NCI-H2107 treated with DMSO at 0.1 percent for 48 hours (cell line): ENCODE measurements at regions not wholly inside any gene's neighbourhood (a gene's known extent, or its start where the extent isn't known, plus 50 kb on each side); places are given as distances from the start of the nearest gene placed in this dataset.

Source experiments
- DNase-seq: peaks from one replicate; lab custom pipeline; 2025; ENCODE audit not compliant: unreplicated experiment; lab: John Stamatoyannopoulos, UW

DNA sequence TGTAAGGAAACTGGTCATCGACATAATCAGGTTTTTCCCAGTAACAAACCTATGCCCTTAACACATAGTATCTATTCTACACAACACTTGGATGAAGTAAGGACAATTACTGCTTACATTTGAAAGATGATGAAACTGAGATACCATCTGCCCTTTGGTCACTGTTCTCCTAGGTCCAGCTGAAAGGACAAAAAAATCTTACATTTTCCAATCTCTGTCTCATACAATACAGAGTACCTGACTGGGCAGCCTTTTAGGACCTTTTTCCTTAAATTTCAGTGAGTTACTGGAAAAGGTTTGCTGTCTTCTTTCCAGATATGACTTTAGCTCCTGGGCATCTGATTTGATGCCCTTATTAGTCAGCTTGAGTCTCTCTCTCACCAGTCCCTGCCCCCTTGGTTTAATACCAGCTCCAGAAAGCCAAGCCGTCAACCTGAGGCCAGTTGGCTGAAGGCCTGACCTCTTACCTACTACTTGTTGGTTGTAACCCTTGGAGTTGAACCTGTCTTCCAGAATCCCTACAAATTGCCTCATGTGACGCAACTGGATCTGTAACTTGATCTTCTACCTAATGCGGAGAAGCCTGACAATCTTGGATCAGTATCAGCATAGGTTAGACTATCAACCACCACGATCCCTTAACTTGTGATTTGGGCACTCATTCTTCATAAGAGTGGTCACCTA, 355.3 kb upstream of the ZNF385D start:
- DNase-seq: no peak

DNA sequence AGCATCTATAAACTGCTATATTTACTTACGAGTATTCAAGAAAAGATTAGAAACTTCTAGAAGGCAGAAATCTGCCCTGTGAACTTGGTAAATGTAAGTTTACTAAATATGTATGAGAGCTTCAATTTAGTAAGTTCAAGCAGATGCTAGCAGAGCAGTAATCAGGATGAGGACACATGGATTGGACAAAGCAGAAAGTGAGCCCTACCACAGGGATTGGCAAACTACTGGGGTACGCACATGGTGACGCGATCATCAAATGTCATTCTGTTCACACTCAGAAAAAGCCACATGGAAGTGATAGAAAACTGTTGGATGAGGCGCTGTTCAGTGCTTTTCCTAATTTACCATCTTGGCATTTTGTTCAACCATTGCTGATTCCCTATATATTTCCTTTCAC, 360.2 kb upstream of the ZNF385D start:
- DNase-seq: no peak

DNA sequence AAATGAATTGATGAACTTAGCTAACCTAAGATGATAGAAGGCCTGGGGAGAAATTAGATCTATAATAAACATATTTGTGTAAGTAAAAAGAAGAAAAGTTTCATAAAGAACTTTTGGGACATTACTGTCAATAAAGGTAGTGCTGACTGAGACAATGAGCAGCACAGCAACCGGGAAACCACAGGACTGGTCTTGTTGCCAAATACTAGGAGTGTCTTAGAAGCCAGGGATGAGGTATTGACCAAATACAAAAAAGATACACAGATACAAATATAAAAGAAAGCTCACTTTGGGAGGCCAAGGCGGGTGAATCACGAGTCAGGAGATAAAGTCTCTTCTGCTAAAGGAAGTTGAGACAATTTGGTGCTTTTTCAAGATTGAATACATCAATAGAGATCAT, 362.4 kb upstream of the ZNF385D start:
- DNase-seq: no peak

DNA sequence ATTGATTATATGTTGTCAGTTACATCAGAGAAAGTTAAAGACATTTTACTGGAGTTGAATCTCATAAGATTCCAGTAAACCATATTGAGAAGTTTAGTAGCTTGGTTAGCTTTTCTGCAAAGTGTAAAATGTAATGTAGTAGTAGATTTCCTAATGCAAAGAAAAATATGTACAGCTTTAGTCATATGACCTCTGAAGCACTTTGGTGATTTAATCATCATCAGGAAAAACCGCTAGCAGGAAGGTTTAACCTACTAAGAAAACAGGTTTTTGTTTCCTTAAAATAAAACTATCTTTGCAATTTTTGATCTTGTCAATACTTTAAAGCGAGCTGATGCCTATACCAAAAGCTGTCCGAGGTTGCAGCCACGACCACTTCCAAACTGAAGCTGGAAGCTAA, 364.6 kb upstream of the ZNF385D start:
- DNase-seq: no peak

DNA sequence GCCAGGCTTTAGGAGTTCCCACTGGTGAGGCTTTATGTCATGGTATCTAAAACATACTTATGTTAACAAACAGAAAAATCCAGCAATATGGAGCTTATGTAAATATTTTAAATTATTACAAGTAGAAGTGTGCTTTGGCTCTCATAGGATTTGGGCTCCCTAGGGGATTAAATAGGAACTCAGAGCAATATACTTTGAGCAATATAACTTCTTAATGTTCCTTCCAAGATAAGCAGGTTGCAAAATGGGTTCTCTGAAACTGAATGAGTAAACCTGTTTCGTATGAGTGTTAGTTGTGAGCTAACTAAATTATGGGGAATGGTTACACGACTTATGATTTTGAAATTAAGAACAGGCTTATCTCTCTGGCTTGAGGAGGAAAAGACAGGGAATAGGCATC, 366.1 kb upstream of the ZNF385D start:
- DNase-seq: no peak

DNA sequence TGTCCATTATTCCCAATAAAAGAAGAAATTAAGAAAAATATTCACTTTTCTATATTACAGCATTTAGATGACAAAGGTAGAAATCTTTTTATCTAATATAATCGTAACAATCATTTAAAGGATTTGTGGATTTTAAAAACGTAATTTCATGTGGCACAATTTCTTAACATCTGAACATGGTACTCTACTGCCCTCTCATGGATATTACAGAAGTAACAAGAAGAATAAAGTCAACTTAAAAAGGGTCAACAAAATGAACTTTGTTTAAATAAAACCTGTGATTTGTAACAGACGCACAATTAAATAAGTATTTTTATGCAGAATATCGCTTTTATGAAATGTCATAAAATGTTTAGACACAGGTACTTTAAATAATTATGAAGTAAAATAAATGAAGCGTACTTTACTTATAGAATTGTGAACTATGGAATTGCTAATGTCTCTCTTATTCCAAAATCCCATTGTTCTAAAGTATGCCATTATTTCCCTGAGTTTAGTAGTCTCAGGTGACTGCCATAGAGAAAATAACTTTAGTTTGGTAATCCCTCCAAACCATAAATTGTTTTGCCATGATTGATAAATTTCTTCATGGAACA, 366.8 kb upstream of the ZNF385D start:
- peak; percentile 3 for DNase-seq

DNA sequence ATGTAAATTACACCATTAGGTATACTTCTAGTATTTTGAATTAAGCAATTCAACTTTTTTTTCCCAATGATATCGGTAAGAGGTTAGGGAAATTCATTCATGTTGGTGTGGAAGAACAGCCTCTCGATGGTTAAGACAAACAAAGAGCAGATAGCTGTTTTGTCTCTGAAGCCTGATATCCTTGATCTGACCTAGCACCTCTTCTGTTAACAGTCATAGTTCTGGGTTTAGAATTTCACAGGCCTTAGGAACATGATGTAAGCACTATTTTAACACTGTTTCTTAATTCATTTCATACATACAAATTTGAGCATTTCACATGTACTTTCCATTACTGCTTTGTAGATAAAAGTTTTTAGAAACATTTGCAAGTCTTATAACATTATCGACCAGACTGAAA, 367.5 kb upstream of the ZNF385D start:
- no peak for DNase-seq

DNA sequence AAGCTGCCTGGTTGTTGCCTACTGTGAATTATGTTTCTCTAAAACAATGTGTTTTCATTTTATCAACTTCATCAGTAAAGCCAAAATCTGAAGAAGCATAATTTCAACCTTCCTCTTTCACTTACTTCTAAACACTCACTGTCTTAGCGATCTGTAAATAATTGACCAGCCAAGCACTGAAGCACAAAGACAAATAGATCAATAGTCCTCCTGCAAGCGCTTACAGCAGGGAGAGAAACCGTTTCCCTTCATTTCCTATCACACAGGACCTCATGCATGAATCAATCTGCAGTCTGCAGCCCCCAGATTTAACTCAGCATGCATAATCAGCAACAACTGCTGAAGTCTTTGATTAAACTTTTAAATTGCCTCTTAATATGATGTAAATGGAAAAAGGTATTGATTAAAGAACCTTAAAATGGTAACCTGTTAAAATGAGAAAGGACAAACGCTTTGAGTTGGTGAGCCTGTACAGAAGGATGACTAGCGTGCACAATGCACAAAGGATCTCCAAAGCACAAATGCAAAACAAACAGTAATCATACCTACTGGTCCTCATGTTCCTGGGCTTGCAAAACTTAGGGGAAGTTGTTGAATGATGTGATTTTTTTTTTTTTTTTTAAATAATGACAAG, 370.2 kb upstream of the ZNF385D start:
- DNase-seq: no peak

DNA sequence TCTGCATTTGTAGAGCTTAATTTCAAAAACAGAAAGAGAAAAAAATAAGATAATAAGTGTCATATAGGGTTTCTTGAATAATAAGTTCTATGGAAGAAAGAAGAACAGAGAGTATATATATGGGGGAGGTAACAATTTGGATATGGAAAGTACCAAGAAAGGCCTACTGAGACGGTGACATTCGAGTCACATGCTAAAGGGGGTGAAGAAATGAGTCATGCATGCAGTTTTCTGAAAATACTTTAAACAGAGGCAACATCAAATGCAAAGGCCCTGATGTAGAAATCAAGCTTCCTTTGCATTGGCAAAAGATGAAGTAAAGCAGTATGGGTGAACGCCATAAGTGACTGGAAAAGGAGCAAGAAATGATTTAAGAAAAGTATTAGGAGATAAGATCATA, 371.6 kb upstream of the ZNF385D start:
- DNase-seq: no peak

DNA sequence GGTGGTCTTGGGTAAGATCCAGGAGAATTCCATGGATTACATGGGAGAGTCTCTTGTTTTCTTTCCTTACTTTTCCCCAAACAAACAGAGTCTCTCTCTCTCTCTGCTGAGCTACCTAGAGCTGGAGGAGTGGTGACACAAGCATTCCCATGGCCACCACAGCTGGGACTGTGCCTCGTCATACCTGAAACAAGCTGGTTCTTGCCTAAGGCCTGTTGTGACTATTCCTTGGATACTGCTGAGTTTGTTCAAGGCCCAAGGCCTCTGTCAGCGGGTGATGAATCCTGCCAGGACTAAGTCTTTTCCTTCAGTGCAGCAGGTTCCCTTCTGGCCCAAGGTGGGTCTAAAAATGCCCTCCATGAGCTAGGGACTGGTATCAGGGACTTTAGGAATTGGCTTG, 378.1 kb upstream of the ZNF385D start:
- DNase-seq: no peak

DNA sequence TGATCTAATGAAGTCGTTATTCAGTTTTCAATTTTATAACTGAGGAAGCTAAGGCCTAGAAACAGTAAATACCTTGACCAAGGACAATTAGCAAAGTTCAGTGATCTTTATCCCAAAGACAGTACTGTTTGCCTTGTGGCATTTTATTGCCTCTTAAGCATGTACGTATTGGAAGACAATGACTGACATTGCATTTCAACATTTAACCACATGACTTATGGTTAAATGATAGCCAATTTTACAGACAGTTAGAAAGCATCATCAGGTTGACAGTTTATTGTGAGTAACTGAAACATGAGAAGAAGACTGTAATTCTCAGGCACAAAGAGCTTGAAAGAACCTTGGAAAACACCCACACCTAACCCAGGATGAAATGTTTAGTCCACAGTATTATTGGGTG, 390.8 kb upstream of the ZNF385D start:
- no peak for DNase-seq

DNA sequence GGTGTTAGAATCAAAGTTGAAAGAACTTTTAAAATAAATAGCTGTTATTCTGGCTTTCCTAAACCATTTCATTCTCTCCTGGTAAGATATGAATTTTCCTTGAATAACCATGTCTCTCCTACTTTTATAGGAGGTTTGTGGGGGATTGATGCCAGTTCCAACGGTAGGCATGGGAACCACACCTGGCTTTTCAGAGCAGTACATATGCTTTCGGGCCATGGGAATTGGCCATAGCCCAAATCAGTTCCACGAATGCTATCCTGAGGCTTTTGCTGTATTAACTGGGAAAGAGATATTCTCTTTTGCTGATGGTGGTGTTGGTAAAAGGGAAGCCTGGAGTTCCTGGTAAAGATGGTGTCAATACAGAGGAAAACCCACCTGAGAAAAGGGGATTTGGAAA, 396.2 kb upstream of the ZNF385D start:
- no peak for DNase-seq

DNA sequence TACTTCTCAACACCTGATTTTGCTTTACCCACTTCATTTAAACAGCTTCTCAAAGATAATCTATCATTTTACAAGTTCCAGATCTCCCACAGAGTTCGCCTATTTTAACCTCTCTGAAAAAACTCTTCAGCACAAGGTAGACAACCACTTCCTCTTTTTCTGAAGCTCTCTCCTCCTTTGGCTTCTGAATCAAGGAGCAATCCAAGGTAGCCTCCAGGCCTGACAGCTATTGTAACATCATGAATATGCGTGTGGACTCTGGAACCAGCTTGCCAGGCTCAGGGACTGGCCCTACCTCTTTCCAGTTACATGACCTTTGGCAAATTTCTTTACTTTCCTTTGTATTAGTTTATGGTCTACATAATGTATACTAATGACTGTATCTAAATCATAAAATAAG, 405.9 kb upstream of the ZNF385D start:
- no peak for DNase-seq

DNA sequence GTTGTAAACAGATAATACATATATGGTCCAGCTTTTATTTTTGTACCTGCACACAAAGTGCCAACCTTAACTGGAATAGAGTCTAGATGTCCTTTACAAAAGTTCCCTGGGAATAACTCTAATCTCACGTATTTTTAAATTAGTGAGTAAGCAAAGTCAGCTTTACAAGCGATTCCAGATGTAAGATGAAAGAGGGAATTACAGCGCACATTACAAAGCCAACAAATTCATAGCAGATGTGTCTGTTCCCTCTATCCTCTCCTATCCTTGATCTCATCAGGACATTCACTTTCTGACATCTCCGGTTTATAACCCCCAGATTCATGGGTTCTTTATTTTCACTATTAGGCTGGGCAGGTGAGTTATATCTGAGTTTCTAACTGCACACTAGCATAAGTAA, 406.8 kb upstream of the ZNF385D start:
- DNase-seq: no peak

DNA sequence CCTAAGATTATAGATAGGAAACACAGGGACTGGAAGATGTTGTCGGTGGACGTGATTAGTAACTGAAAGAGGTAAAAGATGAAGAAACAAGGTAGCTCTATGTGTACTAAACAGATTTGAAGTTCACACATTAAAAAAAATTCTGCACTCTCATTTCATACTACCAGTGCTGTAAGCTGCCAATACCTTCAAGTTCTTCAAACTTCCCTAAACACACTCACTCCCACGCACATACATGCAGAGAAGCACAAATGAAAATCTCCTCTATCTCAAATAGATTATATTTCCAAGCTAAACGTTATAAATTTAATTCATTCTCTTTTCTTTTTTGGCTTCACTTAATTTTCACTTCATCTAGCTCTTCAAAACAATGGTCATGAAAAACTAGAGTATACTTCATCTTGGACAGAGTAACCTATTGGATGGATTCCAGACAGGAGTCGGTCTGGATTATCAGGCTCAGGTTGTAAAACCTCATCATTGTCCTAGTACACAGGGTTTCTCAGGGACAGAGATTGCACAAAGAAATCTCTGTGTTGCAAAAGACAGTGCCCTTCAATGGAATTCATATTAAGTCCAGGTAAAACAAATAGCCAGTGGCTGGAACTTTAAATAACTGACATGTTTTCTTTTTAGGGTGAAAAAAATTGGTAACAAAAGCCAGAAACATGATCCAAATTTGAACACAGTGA, 408.1 kb upstream of the ZNF385D start:
- DNase-seq: no peak

DNA sequence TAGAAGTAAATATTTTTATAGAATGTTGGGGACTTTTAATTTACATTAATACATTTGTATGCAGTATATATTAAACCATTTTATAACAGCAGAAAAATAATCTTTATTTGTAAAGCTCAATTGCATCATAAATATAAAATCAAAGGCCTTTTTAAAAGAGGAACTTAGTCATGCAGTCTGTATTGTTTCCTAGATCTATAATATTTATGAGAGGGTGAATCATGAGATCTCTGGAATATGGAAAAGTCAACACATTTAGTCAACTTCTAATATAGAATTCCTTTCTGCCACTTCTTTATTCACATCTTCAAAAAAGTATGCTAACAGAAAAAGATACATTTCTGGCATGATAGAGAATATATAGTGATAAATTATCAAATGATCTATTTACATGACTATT, 410.3 kb upstream of the ZNF385D start:
- DNase-seq: no peak

DNA sequence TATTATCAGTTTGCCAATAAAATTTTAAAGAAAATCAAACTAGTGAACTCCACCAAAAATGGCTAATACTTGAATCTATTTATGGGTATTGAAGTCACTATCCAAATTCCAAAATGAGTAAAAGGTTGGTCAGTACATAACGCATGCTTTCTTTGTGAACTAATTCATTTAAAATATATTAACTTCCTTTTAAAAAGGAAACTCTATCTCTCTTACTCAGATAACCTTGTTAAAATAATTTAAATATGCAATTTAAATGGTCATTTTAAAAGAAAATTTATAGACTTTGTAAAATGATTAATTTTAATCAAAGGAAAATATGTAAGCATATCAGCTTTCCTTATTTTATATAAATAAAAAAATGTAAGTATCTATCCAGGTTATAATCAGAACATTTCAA, 419.4 kb upstream of the ZNF385D start:
- DNase-seq: no peak

DNA sequence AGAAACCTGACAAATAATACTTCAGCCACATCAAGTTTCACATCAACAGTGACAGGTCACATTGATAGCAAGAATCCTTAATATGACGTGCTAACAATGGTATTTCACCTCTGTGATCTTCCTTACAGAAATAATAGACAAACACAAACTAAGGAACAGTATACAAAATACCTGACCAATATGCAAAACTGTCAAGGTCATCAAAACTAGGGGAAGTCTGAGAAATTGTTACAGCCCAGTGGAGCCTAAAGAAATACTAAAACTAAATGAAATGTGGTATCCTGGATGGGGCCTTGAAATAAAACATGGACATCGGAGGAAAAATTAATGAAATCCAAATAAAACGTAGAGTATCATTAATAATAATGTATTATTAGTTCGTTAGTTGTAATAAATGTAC, 422.0 kb upstream of the ZNF385D start:
- DNase-seq: no peak

DNA sequence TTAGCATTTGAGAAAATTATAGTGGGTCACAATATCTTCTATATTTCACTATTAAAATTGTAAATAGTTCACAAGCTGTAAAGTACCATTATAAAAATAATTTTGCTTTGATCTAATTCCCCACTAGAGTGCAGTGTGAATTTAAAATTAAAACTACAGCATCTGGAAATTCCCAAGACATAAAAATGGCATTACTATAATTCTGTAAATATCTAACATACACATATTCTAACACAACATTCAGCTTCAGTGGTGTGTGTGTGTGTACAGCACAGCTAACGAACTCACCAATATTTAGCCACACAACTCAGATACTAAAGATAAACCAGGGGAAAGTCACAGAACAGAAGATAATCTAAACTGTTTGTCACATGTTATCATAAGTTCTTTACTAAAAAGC, 424.9 kb upstream of the ZNF385D start:
- DNase-seq: no peak

DNA sequence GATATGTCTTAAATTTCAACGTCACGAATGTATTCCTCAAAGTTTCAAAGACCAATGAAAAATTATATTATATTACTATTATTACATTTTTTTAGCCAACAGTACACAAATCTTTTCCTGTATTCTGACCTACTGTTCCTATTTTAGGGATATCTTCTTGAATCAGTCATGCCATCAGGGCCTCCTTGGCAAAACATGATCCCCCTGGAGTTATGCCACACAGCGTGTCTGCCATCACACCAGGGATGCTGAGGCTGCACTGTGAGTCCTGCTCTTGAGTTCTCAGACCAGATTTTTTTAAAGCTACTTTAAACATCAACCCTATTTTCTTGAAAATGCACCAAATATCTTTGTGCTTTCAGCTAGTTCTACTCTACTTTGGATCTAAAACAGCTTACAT, 425.9 kb upstream of the ZNF385D start:
- DNase-seq: no peak

DNA sequence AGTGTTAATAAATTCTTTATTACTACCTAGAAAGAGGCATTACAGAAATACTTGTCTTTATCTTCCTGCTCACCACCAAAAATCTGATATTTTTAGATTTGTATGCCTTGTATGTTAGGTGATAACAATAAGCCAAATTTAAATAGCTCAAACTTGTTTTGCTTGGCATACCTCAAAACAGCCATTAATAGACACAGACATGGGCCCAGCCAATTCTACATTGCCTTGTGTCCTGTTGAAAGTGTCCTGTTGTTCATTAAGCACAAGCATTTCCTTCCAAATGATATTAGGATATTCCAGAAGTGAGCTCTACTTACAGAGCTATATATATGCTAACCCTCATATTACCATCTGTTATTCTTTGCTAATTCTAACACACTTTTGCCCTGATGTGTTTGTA, 438.6 kb upstream of the ZNF385D start:
- no peak for DNase-seq

DNA sequence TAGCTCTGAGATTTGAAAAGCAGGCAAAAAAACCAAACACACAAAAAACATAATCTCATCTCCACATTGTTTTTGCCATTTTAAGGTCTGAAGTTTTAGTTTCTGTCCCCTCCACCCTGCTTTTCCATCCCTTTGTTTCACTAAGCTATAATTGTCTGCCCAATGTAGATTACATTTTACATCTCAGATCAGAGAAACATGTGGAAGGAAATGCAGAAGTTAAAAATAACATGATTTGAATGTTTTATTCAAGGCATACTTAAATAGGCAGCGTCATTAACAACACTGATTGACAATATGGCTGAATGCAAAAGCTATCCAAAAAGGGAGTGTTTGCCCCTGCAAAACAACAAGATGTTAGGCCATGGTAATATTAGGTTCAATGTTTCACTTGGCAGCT, 448.1 kb upstream of the ZNF385D start:
- no peak for DNase-seq
